NCI-H187 (cell line): ENCODE measurements at regions not wholly inside any gene's neighbourhood (a gene's known extent, or its start where the extent isn't known, plus 50 kb on each side); places are given as distances from the start of the nearest gene placed in this dataset.

Source experiments
- DNase-seq, 2 experiments: peaks; one replicate each; lab custom pipeline; 2025; lab: John Stamatoyannopoulos, UW

GRCh38 chr3:94259291-94259690, 196.4 kb downstream of the NSUN3 start:
- DNase-seq = no peak

GRCh38 chr3:94269763-94270162, 206.9 kb downstream of the NSUN3 start:
- no peak for DNase-seq

- DNase-seq = no peak
Observed at GRCh38 chr3:94272016-94272415, 209.2 kb downstream of the NSUN3 start.

GRCh38 chr3:94280958-94281357, 218.1 kb downstream of the NSUN3 start:
- no peak for DNase-seq

GRCh38 chr3:94285872-94286271, 223.0 kb downstream of the NSUN3 start:
- no peak for DNase-seq

GRCh38 chr3:94291686-94292085, 228.8 kb downstream of the NSUN3 start:
- no peak for DNase-seq

GRCh38 chr3:94292151-94292550, 229.3 kb downstream of the NSUN3 start:
- no peak for DNase-seq

- no peak for DNase-seq
Observed at GRCh38 chr3:94293793-94294195, 230.9 kb downstream of the NSUN3 start.

GRCh38 chr3:94294806-94295205, 231.9 kb downstream of the NSUN3 start:
- no peak for DNase-seq

GRCh38 chr3:94299716-94300115, 236.9 kb downstream of the NSUN3 start:
- DNase-seq = no peak

GRCh38 chr3:94301366-94301765, 238.5 kb downstream of the NSUN3 start:
- no peak for DNase-seq

- no peak for DNase-seq
Observed at GRCh38 chr3:94303266-94303665, 240.4 kb downstream of the NSUN3 start.

- DNase-seq = no peak
Observed at GRCh38 chr3:94303897-94304296, 241.0 kb downstream of the NSUN3 start.

- no peak for DNase-seq
Observed at GRCh38 chr3:94304954-94305353, 242.1 kb downstream of the NSUN3 start.

- DNase-seq = no peak
Observed at GRCh38 chr3:94305835-94306611, 243.2 kb downstream of the NSUN3 start.

GRCh38 chr3:94307588-94307987, 244.7 kb downstream of the NSUN3 start:
- DNase-seq = no peak

- no peak for DNase-seq
Observed at GRCh38 chr3:94308767-94309166, 245.9 kb downstream of the NSUN3 start.

GRCh38 chr3:94310341-94311135, 247.7 kb downstream of the NSUN3 start:
- DNase-seq = no peak

GRCh38 chr3:94311651-94312050, 248.8 kb downstream of the NSUN3 start:
- DNase-seq = no peak

GRCh38 chr3:94314218-94314883, 251.5 kb downstream of the NSUN3 start:
- no peak for DNase-seq

- DNase-seq = no peak
Observed at GRCh38 chr3:94317017-94317416, 254.2 kb downstream of the NSUN3 start.

GRCh38 chr3:94323596-94323995, 260.7 kb downstream of the NSUN3 start:
- DNase-seq = no peak

GRCh38 chr3:94331831-94332230, 269.0 kb downstream of the NSUN3 start:
- DNase-seq = no peak
